Tibial artery (tissue), 4 donors: ENCODE measurements at regions not wholly inside any gene's neighbourhood (a gene's known extent, or its start where the extent isn't known, plus 50 kb on each side); places are given as distances from the start of the nearest gene placed in this dataset.
"Not testable (repeated sequence)": the region's sequence is repeated elsewhere in the genome, so short reads cannot be mapped to it uniquely, and the experiment has no call there.

Experiments
- DNase-seq, 2 donors: peaks; one replicate each; pipeline ENCODE4 v3.0.0-alpha.2; 2019
- H3K27ac ChIP-seq, 2 donors: fragments of 200-600 bp; sonication (generic) in 1 of 2; 1 replicate in 1 of 2; 2 replicates in 1 of 2; pipeline ENCODE4 v1.5.1; 2018 to 2019; ENCODE audit warnings: mild to moderate bottlenecking in 1 of 2
- H3K27me3 ChIP-seq, 2 donors: fragments of 200-600 bp; sonication (generic) in 1 of 2; one replicate each; pipeline versions ENCODE4 v1.5.1 to v1.6.0; 2016 to 2019
- H3K36me3 ChIP-seq, 3 donors: fragments of 200-600 bp; sonication (generic) in 2 of 3; one replicate each; pipeline ENCODE4 v1.5.1; 2016 to 2019; ENCODE audit warnings: mild to moderate bottlenecking in 2 of 3
- H3K4me1 ChIP-seq, 4 donors: fragments of 200-600 bp; sonication (generic) in 2 of 4; 1 replicate in 3 of 4; 2 replicates in 1 of 4; pipeline ENCODE4 v1.5.1; 2016 to 2019
- H3K4me3 ChIP-seq, 2 donors: fragments of 200-600 bp; sonication (generic) in 1 of 2; 1 replicate in 1 of 2; 2 replicates in 1 of 2; pipeline ENCODE4 v1.5.1; 2018 to 2019; ENCODE audit warnings: mild to moderate bottlenecking in 2 of 2
- H3K9me3 ChIP-seq, 3 donors: fragments of 200-600 bp; sonication (generic) in 1 of 3; one replicate each; pipeline ENCODE4 v1.5.1; 2016 to 2019
- intact Hi-C: fragments of 100-400 bp; cut with DNase I; formaldehyde crosslinking; loops from one replicate; pipeline ENCODE4 v1.15.0; 2023; ENCODE audit warnings: low total_unique reads
- TF ChIP-seq, protein P1 (sequence below), 2 experiments: fragments of 200-600 bp in 1 of 2; fragments of 450-650 bp in 1 of 2; IDR thresholded peaks; one replicate each; pipeline ENCODE4 v1.5.1; 2017 to 2019; ENCODE audit warnings: antibody characterized with exemption in 2 of 2, mild to moderate bottlenecking in 1 of 2, moderate library complexity in 1 of 2

DNA sequence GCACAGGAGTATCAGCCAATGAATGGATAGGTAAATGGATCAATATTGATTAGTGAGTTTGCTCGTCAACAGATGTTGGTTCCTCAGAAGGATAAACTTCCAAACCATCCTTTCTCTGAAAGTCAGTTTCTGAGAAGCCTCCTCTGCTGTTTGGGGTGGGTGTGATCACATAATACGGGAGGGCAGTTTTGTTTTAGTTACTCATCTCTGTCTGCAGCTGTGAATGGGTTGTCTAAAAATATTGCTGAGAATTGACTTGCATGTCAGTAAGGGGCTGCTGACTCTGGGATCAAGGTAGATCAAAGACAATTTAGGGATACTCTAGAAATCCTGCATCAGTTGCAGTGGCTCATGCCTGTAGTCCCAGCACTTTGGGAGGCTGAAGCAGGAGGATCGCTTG lies 390.8 kb upstream of the AMELY start:
- Histone ChIP-seq H3K4me3 (no peak overlapping the region), H3K27ac (no peak overlapping the region), H3K36me3 (no peaks in the 10 kb centered on the region), H3K9me3 (no peaks in the 10 kb centered on the region), H3K27me3 (no peaks in the 10 kb centered on the region), H3K4me1 (peaks cover 0 to 4% (median 0%) of the 10 kb centered on the region in 4 donors)
- DNase-seq, result no peak
- TF ChIP-seq, protein P1, sequence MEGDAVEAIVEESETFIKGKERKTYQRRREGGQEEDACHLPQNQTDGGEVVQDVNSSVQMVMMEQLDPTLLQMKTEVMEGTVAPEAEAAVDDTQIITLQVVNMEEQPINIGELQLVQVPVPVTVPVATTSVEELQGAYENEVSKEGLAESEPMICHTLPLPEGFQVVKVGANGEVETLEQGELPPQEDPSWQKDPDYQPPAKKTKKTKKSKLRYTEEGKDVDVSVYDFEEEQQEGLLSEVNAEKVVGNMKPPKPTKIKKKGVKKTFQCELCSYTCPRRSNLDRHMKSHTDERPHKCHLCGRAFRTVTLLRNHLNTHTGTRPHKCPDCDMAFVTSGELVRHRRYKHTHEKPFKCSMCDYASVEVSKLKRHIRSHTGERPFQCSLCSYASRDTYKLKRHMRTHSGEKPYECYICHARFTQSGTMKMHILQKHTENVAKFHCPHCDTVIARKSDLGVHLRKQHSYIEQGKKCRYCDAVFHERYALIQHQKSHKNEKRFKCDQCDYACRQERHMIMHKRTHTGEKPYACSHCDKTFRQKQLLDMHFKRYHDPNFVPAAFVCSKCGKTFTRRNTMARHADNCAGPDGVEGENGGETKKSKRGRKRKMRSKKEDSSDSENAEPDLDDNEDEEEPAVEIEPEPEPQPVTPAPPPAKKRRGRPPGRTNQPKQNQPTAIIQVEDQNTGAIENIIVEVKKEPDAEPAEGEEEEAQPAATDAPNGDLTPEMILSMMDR (IDR thresholded peaks at IDR 0.05), result no peak
- intact Hi-C loops, result no loop called here

DNA sequence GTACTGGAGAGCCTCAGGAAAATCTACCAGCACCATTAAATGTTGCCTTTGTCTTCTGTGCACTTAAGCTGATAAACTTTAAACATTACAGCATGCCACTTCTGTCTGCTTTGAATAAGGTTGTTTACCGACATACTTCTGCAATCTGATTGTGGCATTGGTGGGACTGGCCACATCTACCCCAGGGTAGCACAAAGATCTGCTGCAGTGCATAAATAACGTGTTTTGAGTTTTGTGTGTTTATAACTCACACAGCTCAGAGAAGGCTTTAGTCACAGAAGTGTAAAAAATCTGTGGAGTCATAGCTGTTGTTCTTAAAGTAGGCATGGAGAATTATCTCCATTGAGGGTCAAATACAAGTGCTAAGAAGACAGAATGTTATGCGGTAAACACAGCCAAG lies 388.4 kb upstream of the AMELY start:
- H3K27ac ChIP-seq, result no peak overlapping the region
- peaks cover 0 to 4% (median 0%) of the 10 kb centered on the region in 4 donors for H3K4me1 ChIP-seq
- H3K27me3 ChIP-seq, result no peaks in the 10 kb centered on the region
- H3K36me3 ChIP-seq, result no peaks in the 10 kb centered on the region
- H3K4me3 ChIP-seq, result no peak overlapping the region
- no peak for DNase-seq
- intact Hi-C loops, result no loop called here
- TF ChIP-seq, protein P1 (IDR thresholded peaks at IDR 0.05), result no peak
- H3K9me3 ChIP-seq, result no peaks in the 10 kb centered on the region

DNA sequence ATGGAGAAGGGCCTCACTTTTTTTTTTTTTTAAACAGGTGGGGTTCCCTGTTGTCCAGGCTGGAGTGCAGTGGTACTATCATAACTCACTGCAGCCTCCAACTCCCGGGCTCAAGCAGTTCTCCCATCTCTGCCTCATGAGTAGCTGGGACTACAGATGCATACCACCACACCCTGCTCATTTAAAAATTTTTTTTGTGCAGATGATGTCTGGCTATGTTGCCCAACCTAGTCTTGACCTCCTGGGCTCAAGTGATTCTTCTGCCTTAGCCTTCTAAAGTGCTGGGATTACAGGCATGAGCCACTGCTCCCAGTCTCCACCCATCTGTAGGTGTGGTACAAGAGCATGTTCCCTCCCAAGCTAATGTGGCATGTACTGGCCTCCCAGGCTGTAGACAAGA lies 380.6 kb upstream of the AMELY start:
- no peaks in the 10 kb centered on the region for H3K36me3 ChIP-seq
- no peak overlapping the region for H3K4me3 ChIP-seq
- H3K9me3 ChIP-seq, result no peaks in the 10 kb centered on the region
- intact Hi-C loops, result no loop called here
- no peaks in the 10 kb centered on the region for H3K27me3 ChIP-seq
- DNase-seq, result no peak
- TF ChIP-seq, protein P1 (IDR thresholded peaks at IDR 0.05), result no peak
- H3K27ac ChIP-seq, result no peak overlapping the region
- no peaks in the 10 kb centered on the region for H3K4me1 ChIP-seq

DNA sequence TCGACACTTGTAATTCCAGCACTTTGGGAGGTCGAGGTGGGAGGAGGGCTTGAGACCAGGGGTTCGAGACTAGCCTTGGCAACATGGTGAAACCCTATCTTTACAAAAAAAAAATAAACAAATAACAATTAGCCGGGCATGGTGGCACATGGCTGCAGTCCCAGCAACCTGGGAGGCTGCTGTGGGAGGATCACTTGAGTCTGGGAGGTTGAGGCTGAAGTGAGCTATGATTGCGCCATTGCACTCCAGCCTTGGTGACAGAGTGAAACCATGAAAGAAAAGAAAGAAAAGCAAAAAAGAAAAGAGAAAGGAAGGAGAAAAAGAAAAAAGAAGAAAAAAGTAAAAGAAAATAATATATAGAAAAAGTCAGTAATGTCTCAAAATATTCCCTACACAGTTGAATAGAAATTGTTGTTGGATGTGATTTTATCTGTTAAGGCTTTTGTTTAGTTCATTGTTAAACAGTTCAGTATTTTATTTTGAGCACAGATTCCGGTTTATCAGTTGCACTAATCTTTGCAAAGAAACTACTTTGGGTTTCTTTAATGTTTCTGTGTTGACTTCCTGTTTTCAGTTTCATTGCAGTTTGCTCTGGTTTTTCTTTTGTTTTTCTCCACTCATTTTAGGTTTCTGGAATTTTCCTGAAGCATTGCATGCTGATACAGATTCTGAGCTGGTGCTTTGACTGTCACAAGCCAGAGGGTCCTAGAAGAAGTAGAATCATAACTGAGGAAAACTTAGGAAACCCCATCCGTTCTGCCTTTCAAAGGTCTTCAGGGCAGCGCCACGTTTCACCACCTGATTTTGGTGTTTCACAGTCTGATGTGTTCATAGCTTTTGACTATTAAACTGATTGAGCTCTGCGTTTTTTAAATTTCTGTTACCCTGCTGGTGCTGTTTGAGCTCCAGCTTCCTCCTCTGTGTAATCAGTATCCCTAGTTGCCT lies 378.6 kb upstream of the AMELY start:
- Histone ChIP-seq H3K4me3 (no peak overlapping the region), H3K27ac (no peak overlapping the region), H3K4me1 (no peaks in the 10 kb centered on the region), H3K27me3 (no peaks in the 10 kb centered on the region), H3K36me3 (no peaks in the 10 kb centered on the region), H3K9me3 (no peaks in the 10 kb centered on the region)
- intact Hi-C loops, result no loop called here
- TF ChIP-seq, protein P1 (IDR thresholded peaks at IDR 0.05), result no peak
- no peak for DNase-seq

DNA sequence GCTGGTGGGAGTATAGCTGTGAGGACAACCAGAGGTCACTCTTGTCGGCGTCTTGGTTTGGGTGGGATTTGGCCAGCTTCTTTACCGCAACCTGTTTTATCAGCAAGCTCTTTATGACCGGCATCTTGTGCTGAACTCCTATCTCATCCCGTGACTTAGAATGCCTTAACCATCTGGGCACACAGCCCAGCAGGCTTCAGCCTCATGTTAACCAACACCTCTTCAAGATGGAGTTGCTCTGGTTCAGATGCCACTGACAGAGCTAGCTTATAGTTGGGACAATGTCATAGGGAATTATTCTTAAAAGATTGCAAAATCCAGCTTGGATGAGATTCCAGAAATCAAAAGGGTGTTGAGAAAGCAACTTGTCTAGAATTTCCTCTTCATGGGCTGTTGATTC lies 377.1 kb upstream of the AMELY start:
- Histone ChIP-seq H3K4me1 (no peaks in the 10 kb centered on the region), H3K27ac (no peak overlapping the region), H3K9me3 (no peaks in the 10 kb centered on the region), H3K4me3 (no peak overlapping the region), H3K36me3 (no peaks in the 10 kb centered on the region), H3K27me3 (no peaks in the 10 kb centered on the region)
- TF ChIP-seq, protein P1 (IDR thresholded peaks at IDR 0.05), result no peak
- no peak for DNase-seq
- intact Hi-C loops, result no loop called here

DNA sequence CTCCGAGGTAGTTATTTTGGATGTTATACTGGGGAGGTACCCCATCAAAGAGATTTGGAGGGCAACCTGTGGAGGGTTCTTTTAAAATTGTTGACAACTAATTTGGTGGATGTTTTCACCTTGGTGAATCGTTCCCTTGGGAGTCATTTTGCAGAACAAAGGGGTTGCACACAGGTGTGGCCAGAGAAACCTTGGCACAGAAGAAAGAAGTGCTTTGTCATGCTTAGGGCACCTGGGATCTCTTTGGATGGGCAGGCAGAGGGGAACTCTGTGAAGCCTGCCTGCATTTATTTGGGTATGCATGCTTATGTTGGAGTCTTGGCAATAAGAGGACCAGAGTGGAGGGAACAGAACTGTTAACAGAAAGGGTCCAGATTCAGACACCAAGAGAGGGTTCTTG lies 376.4 kb upstream of the AMELY start:
- H3K27ac ChIP-seq, intact Hi-C loops, H3K36me3 ChIP-seq, H3K4me1 ChIP-seq, DNase-seq, H3K9me3 ChIP-seq, H3K27me3 ChIP-seq, H3K4me3 ChIP-seq: not testable (repeated sequence)
